IMR-90 (cell line): ENCODE measurements at regions not wholly inside any gene's neighbourhood (a gene's known extent, or its start where the extent isn't known, plus 50 kb on each side); places are given as distances from the start of the nearest gene placed in this dataset.

Experiments
- ATAC-seq: fragments of 200-7000 bp; cut with Tn5 transposase; 2 replicates; pipeline ENCODE4 v1.9.1; 2020; ENCODE audit warnings: low read depth, mild to moderate bottlenecking, moderate library complexity
- BruUV-seq: library from RNA; stranded (reverse); fragments of 400-500 nt; replicated peaks from 2 replicates; lab custom pipeline; 2021; lab: Mats Ljungman, UMichigan
- CTCF ChIA-PET: fragments of 300-600 bp; formaldehyde crosslinking; extraction: SDS; loops from one replicate; lab custom pipeline; 2021; ENCODE audit warnings: antibody characterized with exemption; lab: Yijun Ruan, JAX
- POLR2A ChIA-PET: fragments of 300-600 bp; sonication (Branson Sonifier 250); formaldehyde crosslinking; loops from one replicate; lab custom pipeline; 2022; ENCODE audit warnings: antibody characterized with exemption; ENCODE audit not compliant: unreplicated experiment; lab: Charles Lee
- DNase-seq: peaks from one replicate; pipeline ENCODE4 v3.0.0; 2013
- H2AFZ ChIP-seq: replicated peaks from 2 replicates; pipeline ENCODE3; 2013; ENCODE audit warnings: low read length, mild to moderate bottlenecking; ENCODE audit not compliant: poor library complexity
- H2AK5ac ChIP-seq: 2 replicates; pipeline ENCODE4 v1.6.1; 2013; ENCODE audit warnings: low read depth, low read length, inconsistent platforms
- H2AK9ac ChIP-seq: replicated peaks from 2 replicates; pipeline ENCODE3; 2013; ENCODE audit warnings: mild to moderate bottlenecking, low read depth, low read length, moderate library complexity; ENCODE audit not compliant: poor library complexity
- H2BK120ac ChIP-seq: 2 replicates; pipeline ENCODE4 v1.6.1; 2013; ENCODE audit warnings: low read depth, low read length, inconsistent platforms
- H2BK15ac ChIP-seq: 3 replicates; pipeline ENCODE4 v1.6.1; 2013; ENCODE audit warnings: low read depth, low read length, inconsistent platforms
- H2BK20ac ChIP-seq: 2 replicates; pipeline ENCODE4 v1.6.1; 2013; ENCODE audit warnings: low read depth, mild to moderate bottlenecking, inconsistent platforms, low read length, moderate library complexity
- H2BK5ac ChIP-seq: 2 replicates; pipeline ENCODE4 v1.6.1; 2013; ENCODE audit warnings: mild to moderate bottlenecking, low read depth, low read length, inconsistent platforms; ENCODE audit not compliant: poor library complexity, severe bottlenecking
- H3K14ac ChIP-seq: replicated peaks from 2 replicates; pipeline ENCODE4 v1.6.1; 2013; ENCODE audit warnings: low read depth, low read length, inconsistent platforms
- H3K18ac ChIP-seq: 2 replicates; pipeline ENCODE4 v1.6.1; 2013; ENCODE audit warnings: low read depth, low read length, control low read depth
- H3K23ac ChIP-seq: 2 replicates; pipeline ENCODE4 v1.6.1; 2013; ENCODE audit warnings: low read depth, low read length, inconsistent platforms
- H3K27ac ChIP-seq: 2 replicates; pipeline ENCODE4 v1.5.1; 2013; ENCODE audit warnings: mild to moderate bottlenecking, control low read depth, low read length; ENCODE audit not compliant: insufficient read depth
- H3K27me3 ChIP-seq: 2 replicates; pipeline ENCODE4 v1.6.1; 2013; ENCODE audit warnings: low read length; ENCODE audit not compliant: control insufficient read depth, insufficient read depth
- H3K36me3 ChIP-seq: 2 replicates; pipeline ENCODE4 v1.6.1; 2013; ENCODE audit warnings: low read length, mixed read lengths; ENCODE audit not compliant: control insufficient read depth, insufficient read depth
- H3K4ac ChIP-seq: 2 replicates; pipeline ENCODE4 v1.6.1; 2013; ENCODE audit warnings: low read depth, low read length, inconsistent platforms
- H3K4me1 ChIP-seq: 2 replicates; pipeline ENCODE4 v1.6.1; 2013; ENCODE audit warnings: low read length, mixed read lengths; ENCODE audit not compliant: control insufficient read depth, insufficient read depth
- H3K4me2 ChIP-seq: 2 replicates; pipeline ENCODE4 v1.6.1; 2013; ENCODE audit warnings: low read depth, mild to moderate bottlenecking, control low read depth, low read length, moderate library complexity
- H3K4me3 ChIP-seq: 2 replicates; pipeline ENCODE4 v1.5.1; 2013; ENCODE audit warnings: low read depth, mild to moderate bottlenecking, control low read depth, low read length, moderate library complexity; ENCODE audit not compliant: insufficient read depth
- H3K56ac ChIP-seq: 2 replicates; pipeline ENCODE4 v1.6.1; 2013; ENCODE audit warnings: low read length, inconsistent platforms; ENCODE audit not compliant: insufficient read depth; ENCODE audit errors: extremely low read depth
- H3K79me1 ChIP-seq, 2 experiments: 2 replicates each; pipeline ENCODE4 v1.6.1; 2013; ENCODE audit warnings: low read length in 2 of 2, inconsistent platforms in 1 of 2, low read depth in 1 of 2
- H3K9ac ChIP-seq: 2 replicates; pipeline ENCODE4 v1.6.1; 2013; ENCODE audit warnings: low read depth, low read length, control low read depth
- H3K9me1 ChIP-seq: 2 replicates; pipeline ENCODE4 v1.6.1; 2013; ENCODE audit warnings: low read length, inconsistent platforms; ENCODE audit not compliant: insufficient read depth
- H3K9me3 ChIP-seq: 2 replicates; pipeline ENCODE4 v1.6.1; 2013; ENCODE audit warnings: low read length; ENCODE audit not compliant: control insufficient read depth, insufficient read depth
- H4K20me1 ChIP-seq: 2 replicates; pipeline ENCODE4 v1.6.1; 2013; ENCODE audit warnings: low read length, inconsistent platforms; ENCODE audit not compliant: insufficient read depth
- H4K5ac ChIP-seq: 2 replicates; pipeline ENCODE4 v1.6.1; 2013; ENCODE audit warnings: mild to moderate bottlenecking, low read depth, low read length, control low read depth
- H4K8ac ChIP-seq, 2 experiments: 2 replicates each; pipeline ENCODE4 v1.6.1; 2013; ENCODE audit warnings: low read depth in 2 of 2, low read length in 2 of 2, control low read depth in 1 of 2, inconsistent platforms in 1 of 2
- H4K91ac ChIP-seq: 2 replicates; pipeline ENCODE4 v1.6.1; 2013; ENCODE audit warnings: low read depth, low read length, inconsistent platforms; ENCODE audit not compliant: insufficient read depth
- BHLHE40 ChIP-seq: fragments of 150-350 bp; IDR thresholded peaks from 2 replicates; pipeline ENCODE4 v1.6.1; 2016; ENCODE audit warnings: mild to moderate bottlenecking, low read depth, low read length
- CEBPB ChIP-seq: IDR thresholded peaks from 2 replicates; pipeline ENCODE4 v1.6.1; 2012; ENCODE audit warnings: low read depth, low read length, improper control_type of control experiment
- CHD1 ChIP-seq: IDR thresholded peaks from 2 replicates; pipeline ENCODE4 v1.6.1; 2012; ENCODE audit warnings: low read depth, low read length, improper control_type of control experiment
- FOS ChIP-seq: fragments of 150-350 bp; IDR thresholded peaks from 2 replicates; pipeline ENCODE4 v1.6.1; 2016; ENCODE audit warnings: low read depth, low read length
- MAFK ChIP-seq: IDR thresholded peaks from 2 replicates; pipeline ENCODE4 v1.6.1; 2012; ENCODE audit warnings: low read depth, low read length, improper control_type of control experiment
- MAZ ChIP-seq: IDR thresholded peaks from 2 replicates; pipeline ENCODE4 v1.6.1; 2012; ENCODE audit warnings: low read depth, mild to moderate bottlenecking, low read length, improper control_type of control experiment, moderate library complexity, borderline replicate concordance
- MXI1 ChIP-seq: IDR thresholded peaks from 2 replicates; pipeline ENCODE4 v1.6.1; 2012; ENCODE audit warnings: low read depth, mild to moderate bottlenecking, low read length, moderate library complexity, borderline replicate concordance
- NFE2L2 ChIP-seq: fragments of 150-350 bp; IDR thresholded peaks from 2 replicates; pipeline ENCODE4 v1.6.1; 2016; ENCODE audit warnings: low read depth, mild to moderate bottlenecking, low read length
- POLR2A ChIP-seq: IDR thresholded peaks from 2 replicates; pipeline ENCODE4 v1.6.1; 2012; ENCODE audit warnings: mild to moderate bottlenecking, low read depth, low read length
- RAD21 ChIP-seq: IDR thresholded peaks from 2 replicates; pipeline ENCODE4 v1.6.1; 2012; ENCODE audit warnings: low read length, improper control_type of control experiment
- RCOR1 ChIP-seq: IDR thresholded peaks from 2 replicates; pipeline ENCODE4 v1.6.1; 2012; ENCODE audit warnings: mild to moderate bottlenecking, low read length, improper control_type of control experiment; ENCODE audit not compliant: insufficient replicate concordance
- RFX5 ChIP-seq: IDR thresholded peaks from 2 replicates; pipeline ENCODE4 v1.8.0; 2012; ENCODE audit warnings: low read depth, mild to moderate bottlenecking, low read length, moderate library complexity
- SMC3 ChIP-seq: fragments of 150-350 bp; IDR thresholded peaks from 2 replicates; pipeline ENCODE4 v1.6.1; 2016; ENCODE audit warnings: low read depth, mild to moderate bottlenecking, antibody characterized with exemption, low read length, moderate library complexity
- WGBS, 2 experiments: methylation state at CpG; one replicate each; pipeline versions ENCODE4 v1.1.5 to v1.1.7; 2013; ENCODE audit warnings: missing lambda C conversion rate in 2 of 2; ENCODE audit not compliant: insufficient read length in 1 of 2; ENCODE audit errors: extremely low coverage in 2 of 2; 5-methylcytosine and 5-hydroxymethylcytosine counted together
- dilution Hi-C: fragments of 300-500 bp; cut with HindIII; formaldehyde crosslinking; loops from one replicate; pipeline ENCODE4 v1.14.3; 2018; ENCODE audit warnings: low sequenced_read_pairs; ENCODE audit not compliant: unreplicated experiment
- in situ Hi-C: fragments of 300-500 bp; cut with MboI; formaldehyde crosslinking; loops from 3 replicates; pipeline ENCODE4 v1.14.3; 2019; ENCODE audit warnings: low sequenced_read_pairs, inconsistent platforms, mixed read lengths
- intact Hi-C: fragments of 100-400 bp; cut with micrococcal nuclease; formaldehyde crosslinking; loops from 2 replicates; pipeline ENCODE4 v1.10.0; 2022
- TF ChIP-seq, protein P1 (sequence below): conservative IDR thresholded peaks from 2 replicates; pipeline ENCODE4 v1.5.1; 2012; ENCODE audit warnings: mild to moderate bottlenecking, low read depth, low read length, improper control_type of control experiment
- TF ChIP-seq, protein P2 (sequence below): fragments of 150-350 bp; IDR thresholded peaks from 2 replicates; pipeline ENCODE4 v1.6.1; 2017; ENCODE audit warnings: mild to moderate bottlenecking, antibody characterized with exemption, low read length, low read depth
- TF ChIP-seq, protein P3 (sequence below): fragments of 150-350 bp; IDR thresholded peaks from 2 replicates; pipeline ENCODE4 v1.6.1; 2016; ENCODE audit warnings: low read depth, mild to moderate bottlenecking, low read length, moderate library complexity, borderline replicate concordance

DNA sequence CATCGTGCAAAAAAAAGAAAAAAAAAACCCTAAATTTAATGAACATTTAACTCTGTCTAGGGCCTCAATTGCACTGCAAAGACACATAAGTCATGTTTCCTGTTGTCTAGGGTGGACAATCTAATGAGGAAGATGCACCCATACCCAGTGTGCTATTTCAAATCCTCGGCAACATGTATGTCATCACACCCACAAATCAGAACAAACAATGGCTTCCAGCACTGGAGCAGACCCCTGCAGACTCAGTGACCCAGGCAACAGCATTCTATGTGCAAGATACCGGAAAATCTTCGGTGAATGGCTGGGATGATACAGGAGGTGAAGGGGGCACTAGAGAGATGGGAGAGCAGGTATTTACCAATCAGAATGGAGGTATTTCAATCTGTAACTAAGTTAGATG is 221.7 kb upstream of the XYLT1 start:
- H3K23ac ChIP-seq: no peak overlapping the region
- no peak overlapping the region for H3K4me2 ChIP-seq
- no peaks in the 10 kb centered on the region for H3K9me1 ChIP-seq
- no peak overlapping the region for H2AFZ ChIP-seq
- H3K14ac ChIP-seq: no peak overlapping the region
- dilution Hi-C loops: no loop called here
- no peak overlapping the region for H2BK15ac ChIP-seq
- ATAC-seq (no peak), DNase-seq (no peak)
- no peaks in the 10 kb centered on the region for H3K36me3 ChIP-seq
- no peak overlapping the region for H4K5ac ChIP-seq
- BruUV-seq: no TSS peak
- no peak overlapping the region for H2AK5ac ChIP-seq
- no peak overlapping the region for H3K27ac ChIP-seq
- no peaks in the 10 kb centered on the region for H3K4me1 ChIP-seq
- TF ChIP-seq RFX5: no peak
- no peak for TF ChIP-seq MXI1
- TF ChIP-seq MAZ: no peak
- TF ChIP-seq RCOR1: no peak
- TF ChIP-seq RAD21: no peak
- TF ChIP-seq, protein P1, sequence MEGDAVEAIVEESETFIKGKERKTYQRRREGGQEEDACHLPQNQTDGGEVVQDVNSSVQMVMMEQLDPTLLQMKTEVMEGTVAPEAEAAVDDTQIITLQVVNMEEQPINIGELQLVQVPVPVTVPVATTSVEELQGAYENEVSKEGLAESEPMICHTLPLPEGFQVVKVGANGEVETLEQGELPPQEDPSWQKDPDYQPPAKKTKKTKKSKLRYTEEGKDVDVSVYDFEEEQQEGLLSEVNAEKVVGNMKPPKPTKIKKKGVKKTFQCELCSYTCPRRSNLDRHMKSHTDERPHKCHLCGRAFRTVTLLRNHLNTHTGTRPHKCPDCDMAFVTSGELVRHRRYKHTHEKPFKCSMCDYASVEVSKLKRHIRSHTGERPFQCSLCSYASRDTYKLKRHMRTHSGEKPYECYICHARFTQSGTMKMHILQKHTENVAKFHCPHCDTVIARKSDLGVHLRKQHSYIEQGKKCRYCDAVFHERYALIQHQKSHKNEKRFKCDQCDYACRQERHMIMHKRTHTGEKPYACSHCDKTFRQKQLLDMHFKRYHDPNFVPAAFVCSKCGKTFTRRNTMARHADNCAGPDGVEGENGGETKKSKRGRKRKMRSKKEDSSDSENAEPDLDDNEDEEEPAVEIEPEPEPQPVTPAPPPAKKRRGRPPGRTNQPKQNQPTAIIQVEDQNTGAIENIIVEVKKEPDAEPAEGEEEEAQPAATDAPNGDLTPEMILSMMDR: no peak
- TF ChIP-seq CEBPB: no peak
- no peak for TF ChIP-seq NFE2L2
- no peak for TF ChIP-seq FOS
- no peak for TF ChIP-seq MAFK
- TF ChIP-seq SMC3: no peak
- no peak for TF ChIP-seq CHD1
- TF ChIP-seq, protein P2, sequence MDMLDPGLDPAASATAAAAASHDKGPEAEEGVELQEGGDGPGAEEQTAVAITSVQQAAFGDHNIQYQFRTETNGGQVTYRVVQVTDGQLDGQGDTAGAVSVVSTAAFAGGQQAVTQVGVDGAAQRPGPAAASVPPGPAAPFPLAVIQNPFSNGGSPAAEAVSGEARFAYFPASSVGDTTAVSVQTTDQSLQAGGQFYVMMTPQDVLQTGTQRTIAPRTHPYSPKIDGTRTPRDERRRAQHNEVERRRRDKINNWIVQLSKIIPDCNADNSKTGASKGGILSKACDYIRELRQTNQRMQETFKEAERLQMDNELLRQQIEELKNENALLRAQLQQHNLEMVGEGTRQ: no peak
- TF ChIP-seq BHLHE40: no peak
- no peak for TF ChIP-seq POLR2A
- TF ChIP-seq, protein P3, sequence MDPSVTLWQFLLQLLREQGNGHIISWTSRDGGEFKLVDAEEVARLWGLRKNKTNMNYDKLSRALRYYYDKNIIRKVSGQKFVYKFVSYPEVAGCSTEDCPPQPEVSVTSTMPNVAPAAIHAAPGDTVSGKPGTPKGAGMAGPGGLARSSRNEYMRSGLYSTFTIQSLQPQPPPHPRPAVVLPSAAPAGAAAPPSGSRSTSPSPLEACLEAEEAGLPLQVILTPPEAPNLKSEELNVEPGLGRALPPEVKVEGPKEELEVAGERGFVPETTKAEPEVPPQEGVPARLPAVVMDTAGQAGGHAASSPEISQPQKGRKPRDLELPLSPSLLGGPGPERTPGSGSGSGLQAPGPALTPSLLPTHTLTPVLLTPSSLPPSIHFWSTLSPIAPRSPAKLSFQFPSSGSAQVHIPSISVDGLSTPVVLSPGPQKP: no peak
- H4K91ac ChIP-seq: no peak overlapping the region
- H3K27me3 ChIP-seq: no peaks in the 10 kb centered on the region; the same call in 1 of the 2 replicates
- WGBS, 2 experiments: no CpG with 5 or more reads among the region's 4 CpGs
- no peak overlapping the region for H2BK20ac ChIP-seq
- H2BK120ac ChIP-seq: no peak overlapping the region
- H3K56ac ChIP-seq: no peak overlapping the region
- no peaks in the 10 kb centered on the region for H4K20me1 ChIP-seq
- H3K4me3 ChIP-seq: no peak overlapping the region
- no peak overlapping the region for H4K8ac ChIP-seq
- H3K9me3 ChIP-seq: no peaks in the 10 kb centered on the region
- no peaks in the 10 kb centered on the region for H3K79me1 ChIP-seq
- no peak overlapping the region for H2BK5ac ChIP-seq
- in situ Hi-C loops: no loop called here
- CTCF ChIA-PET: no interaction called here
- H3K4ac ChIP-seq: no peak overlapping the region
- POLR2A ChIA-PET: no interaction called here
- no peak overlapping the region for H2AK9ac ChIP-seq
- no peak overlapping the region for H3K18ac ChIP-seq
- intact Hi-C loops: no loop called here
- H3K9ac ChIP-seq: no peak overlapping the region
